SH-SY5Y (cell line): ENCODE measurements at regions not wholly inside any gene's neighbourhood (a gene's known extent, or its start where the extent isn't known, plus 50 kb on each side); places are given as distances from the start of the nearest gene placed in this dataset.

ENCODE experiments used
- GATA2 ChIP-seq: IDR thresholded peaks from 2 replicates; pipeline ENCODE4 v1.6.1; 2011; ENCODE audit warnings: mild to moderate bottlenecking, low read depth, low read length
- GATA3 ChIP-seq: IDR thresholded peaks from 2 replicates; pipeline ENCODE4 v1.6.1; 2011; ENCODE audit warnings: low read depth, mild to moderate bottlenecking, low read length, moderate library complexity

DNA sequence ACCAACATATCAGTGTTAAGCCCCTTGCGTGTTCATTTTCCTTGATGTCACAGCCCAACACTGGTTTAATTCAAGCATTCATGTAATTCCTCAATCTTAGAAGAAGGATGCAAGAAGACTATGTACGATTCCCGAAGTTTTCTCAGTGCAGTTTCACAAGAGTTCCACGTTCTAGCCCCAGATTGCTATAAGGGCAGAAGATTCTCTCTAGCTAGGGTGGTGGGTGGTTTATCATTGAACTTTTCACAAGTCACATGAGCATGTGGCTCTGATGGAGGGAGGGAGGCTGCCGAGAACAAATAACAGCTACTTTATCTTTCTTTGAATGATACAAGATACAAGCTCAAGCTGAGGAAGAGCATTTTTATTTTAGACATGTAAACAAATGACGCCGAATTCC lies 71.9 kb upstream of the NHSL1 start:
- TF ChIP-seq GATA2 (no peak), GATA3 (no peak)
